ENCODE measurements at regions not wholly inside any gene's neighbourhood (a gene's known extent, or its start where the extent isn't known, plus 50 kb on each side); places are given as distances from the start of the nearest gene placed in this dataset.
"Not testable (repeated sequence)": the region's sequence is repeated elsewhere in the genome, so short reads cannot be mapped to it uniquely, and the experiment has no call there.

- H3K36me3 ChIP-seq (ENCODE audit: insufficient read depth) = no peaks in the 10 kb centered on the region
- no peaks in the 10 kb centered on the region for H3F3A ChIP-seq (replicated peaks; ENCODE audit: low read depth)
- H3K9me2 ChIP-seq (ENCODE audit: insufficient read depth) = no peaks in the 10 kb centered on the region
- H3K4me3 ChIP-seq = no peak overlapping the region
- peaks cover 51% of the 10 kb centered on the region for H3K36me3 Mint-ChIP-seq (ENCODE audit: low read depth)
- H3K79me2 ChIP-seq (replicated peaks; ENCODE audit: insufficient read depth) = no peaks in the 10 kb centered on the region
- no peak overlapping the region for H3K27ac Mint-ChIP-seq
- no peaks in the 10 kb centered on the region for H3K4me1 ChIP-seq (ENCODE audit: insufficient read depth)
- H3K9me3 Mint-ChIP-seq = no peaks in the 10 kb centered on the region
- peaks cover 2% of the 10 kb centered on the region for H3K27me3 Mint-ChIP-seq (ENCODE audit: insufficient read depth, low read depth, poor library complexity)
- no peak overlapping the region for H3K4me2 ChIP-seq
- DNase-seq (ENCODE audit: low spot score) (no peak), ATAC-seq (no peak)
- H3K27me3 ChIP-seq (ENCODE audit: insufficient read depth) = no peaks in the 10 kb centered on the region
- H3K4me3 Mint-ChIP-seq = no peak overlapping the region
- H3K4me1 Mint-ChIP-seq = no peaks in the 10 kb centered on the region; the same call in 2 of the 3 replicates
- H3K27ac ChIP-seq (ENCODE audit: low read depth) = no peak overlapping the region
- H4K20me1 ChIP-seq (replicated peaks; ENCODE audit: insufficient read depth) = no peaks in the 10 kb centered on the region
- TF ChIP-seq NANOG (IDR thresholded peaks at IDR 0.05; ENCODE audit: borderline replicate concordance) = no peak
- no peak for TF ChIP-seq CREB1 (CRISPR knock-in tag; IDR thresholded peaks at IDR 0.05; ENCODE audit: low read depth)
- no peak for TF ChIP-seq JUNB (IDR thresholded peaks at IDR 0.05; ENCODE audit: unreplicated experiment)
- no peak for TF ChIP-seq ZNF462 (CRISPR knock-in tag; IDR thresholded peaks at IDR 0.05)
- no peak overlapping the region for H2AFZ ChIP-seq
These were observed 103.4 kb downstream of the VCY start for GRCh38 chrY:13882829-13883228.

- H3K36me3 ChIP-seq (ENCODE audit: insufficient read depth); H3K4me3 Mint-ChIP-seq; H3K27me3 ChIP-seq (ENCODE audit: insufficient read depth); DNase-seq (ENCODE audit: low spot score); H3K4me1 ChIP-seq (ENCODE audit: insufficient read depth); H3F3A ChIP-seq (replicated peaks; ENCODE audit: low read depth); H3K9me3 Mint-ChIP-seq; H3K27me3 Mint-ChIP-seq (ENCODE audit: insufficient read depth, low read depth, poor library complexity); H3K79me2 ChIP-seq (replicated peaks; ENCODE audit: insufficient read depth); H2AFZ ChIP-seq; H3K4me3 ChIP-seq; H3K27ac Mint-ChIP-seq; H3K27ac ChIP-seq (ENCODE audit: low read depth); ATAC-seq; H3K4me2 ChIP-seq; H3K9me2 ChIP-seq (ENCODE audit: insufficient read depth); H4K20me1 ChIP-seq (replicated peaks; ENCODE audit: insufficient read depth): not testable (repeated sequence)
- H3K4me1 Mint-ChIP-seq = peaks cover 14% of the 10 kb centered on the region
- H3K36me3 Mint-ChIP-seq (ENCODE audit: low read depth) = peaks cover 80% of the 10 kb centered on the region
These were observed 92.2 kb downstream of the VCY start for GRCh38 chrY:13894028-13894427.

Data from GM23338 (cell line).